GM23248 (cell line): ENCODE measurements at regions not wholly inside any gene's neighbourhood (a gene's known extent, or its start where the extent isn't known, plus 50 kb on each side); places are given as distances from the start of the nearest gene placed in this dataset.

Experiments
- DNase-seq: peaks from one replicate; pipeline ENCODE4 v3.0.0-alpha.2; 2015
- H2AFZ ChIP-seq: fragments of 200-600 bp; sonication (generic); 2 replicates; pipeline ENCODE4 v1.6.1; 2016; ENCODE audit warnings: antibody characterized with exemption
- H3F3A ChIP-seq: fragments of 200-600 bp; sonication (generic); 2 replicates; pipeline ENCODE4 v1.6.1; 2016; ENCODE audit warnings: mild to moderate bottlenecking, antibody characterized with exemption, mixed run types; ENCODE audit not compliant: insufficient read depth
- H3K27ac ChIP-seq: fragments of 200-600 bp; sonication (generic); 2 replicates; pipeline ENCODE4 v1.5.1; 2016; ENCODE audit warnings: mild to moderate bottlenecking
- H3K27me3 ChIP-seq: fragments of 200-600 bp; sonication (generic); replicated peaks from 2 replicates; pipeline ENCODE4 v1.6.1; 2016; ENCODE audit warnings: mild to moderate bottlenecking; ENCODE audit not compliant: insufficient read depth
- H3K36me3 ChIP-seq: fragments of 200-600 bp; sonication (generic); 2 replicates; pipeline ENCODE4 v1.6.1; 2016; ENCODE audit warnings: low read depth, mild to moderate bottlenecking
- H3K4me1 ChIP-seq: fragments of 200-600 bp; sonication (generic); 2 replicates; pipeline ENCODE4 v1.6.1; 2016; ENCODE audit warnings: mild to moderate bottlenecking; ENCODE audit not compliant: insufficient read depth
- H3K4me2 ChIP-seq: fragments of 200-600 bp; sonication (generic); one replicate; pipeline ENCODE4 v1.6.1; 2016; ENCODE audit warnings: mild to moderate bottlenecking; ENCODE audit not compliant: unreplicated experiment
- H3K4me3 ChIP-seq: fragments of 200-600 bp; sonication (generic); 2 replicates; pipeline ENCODE4 v1.5.1; 2016; ENCODE audit warnings: mild to moderate bottlenecking
- H3K79me2 ChIP-seq: fragments of 200-600 bp; sonication (generic); 2 replicates; pipeline ENCODE4 v1.6.1; 2016; ENCODE audit warnings: mild to moderate bottlenecking; ENCODE audit not compliant: insufficient read depth
- H3K9ac ChIP-seq: fragments of 200-600 bp; sonication (generic); 2 replicates; pipeline ENCODE4 v1.6.1; 2016; ENCODE audit warnings: mild to moderate bottlenecking
- H3K9me2 ChIP-seq: fragments of 200-600 bp; sonication (generic); 2 replicates; pipeline ENCODE4 v1.6.1; 2016; ENCODE audit warnings: mixed run types, mild to moderate bottlenecking, moderate library complexity; ENCODE audit not compliant: insufficient read depth
- H3K9me3 ChIP-seq: fragments of 200-600 bp; sonication (generic); one replicate; pipeline ENCODE4 v1.6.1; 2017; ENCODE audit warnings: low read depth
- H4K20me1 ChIP-seq: fragments of 200-600 bp; sonication (generic); 2 replicates; pipeline ENCODE4 v1.6.0; 2016; ENCODE audit not compliant: insufficient read depth
- EZH2 ChIP-seq: fragments of 200-600 bp; sonication (generic); IDR thresholded peaks from 2 replicates; pipeline ENCODE4 v1.6.1; 2018; ENCODE audit warnings: antibody characterized with exemption, mild to moderate bottlenecking; ENCODE audit not compliant: insufficient read depth, poor library complexity, severe bottlenecking
- EZH2phosphoT487 ChIP-seq: fragments of 200-600 bp; sonication (generic); IDR thresholded peaks from 2 replicates; pipeline ENCODE4 v1.6.1; 2018; ENCODE audit warnings: antibody characterized with exemption, moderate library complexity, mild to moderate bottlenecking, low read depth; ENCODE audit not compliant: insufficient read depth
- WGBS, 2 experiments: methylation state at CpG; one replicate each; pipeline ENCODE4 v1.1.6; 2015 to 2017; ENCODE audit warnings: low lambda C conversion rate in 2 of 2, low coverage in 1 of 2; ENCODE audit errors: missing lambda C conversion rate in 2 of 2; 5-methylcytosine and 5-hydroxymethylcytosine counted together
- in situ Hi-C: fragments of 300-500 bp; cut with MboI; formaldehyde crosslinking; loops from 2 replicates; pipeline ENCODE4 v1.15.0; 2020

- Histone ChIP-seq H3K4me1 (peaks cover 43% of the 10 kb centered on the region), H3K9ac (peak overlapping the region; percentile 9; the same call in 1 of the 2 replicates), H3K4me2 (peak overlapping the region; percentile 56), H3K9me2 (no peaks in the 10 kb centered on the region), H3K9me3 (no peaks in the 10 kb centered on the region), H3F3A (peaks cover 33% of the 10 kb centered on the region), H2AFZ (no peak overlapping the region), H3K4me3 (0 out of 2 replicates have a peak overlapping the region, but pooled peaks have one; percentile 27), H3K27me3 (no peaks in the 10 kb centered on the region), H3K27ac (peak overlapping the region; percentile 37), H4K20me1 (no peaks in the 10 kb centered on the region), H3K79me2 (no peaks in the 10 kb centered on the region), H3K36me3 (no peaks in the 10 kb centered on the region)
- TF ChIP-seq EZH2 (no peak), EZH2phosphoT487 (0 out of 2 replicates have a peak, but pooled peaks have one; percentile 38)
- in situ Hi-C loops = no loop called here
- WGBS, 2 experiments = 51 to 52% methylated on average over 2 of the region's 2 CpGs
- peak; percentile 84 for DNase-seq
Observed at GRCh38 chr13:31887286-31887685, 144.3 kb upstream of the FRY start.

- no peaks in the 10 kb centered on the region for H3K27me3 ChIP-seq
- H3K27ac ChIP-seq = no peak overlapping the region
- H4K20me1 ChIP-seq = no peaks in the 10 kb centered on the region
- peaks cover 34% of the 10 kb centered on the region for H3F3A ChIP-seq
- in situ Hi-C loops = no loop called here
- WGBS, 2 experiments = 55 to 57% methylated on average over 5 of the region's 5 CpGs
- peaks cover 40% of the 10 kb centered on the region for H3K4me1 ChIP-seq
- H2AFZ ChIP-seq = no peak overlapping the region
- H3K9me3 ChIP-seq = no peaks in the 10 kb centered on the region
- no peak overlapping the region for H3K9ac ChIP-seq
- H3K9me2 ChIP-seq = no peaks in the 10 kb centered on the region
- H3K4me2 ChIP-seq = no peak overlapping the region
- H3K36me3 ChIP-seq = no peaks in the 10 kb centered on the region
- peak; percentile 57 for DNase-seq
- no peaks in the 10 kb centered on the region for H3K79me2 ChIP-seq
- TF ChIP-seq EZH2phosphoT487 (no peak), EZH2 (no peak)
- H3K4me3 ChIP-seq = no peak overlapping the region
Observed at GRCh38 chr13:31890946-31891345, 140.6 kb upstream of the FRY start.

GRCh38 chr13:31891472-31891871 is 140.1 kb upstream of the FRY start:
- Histone ChIP-seq H3K36me3 (no peaks in the 10 kb centered on the region), H2AFZ (no peak overlapping the region), H3K79me2 (no peaks in the 10 kb centered on the region), H3F3A (peaks cover 36% of the 10 kb centered on the region), H3K27me3 (no peaks in the 10 kb centered on the region), H3K9me3 (no peaks in the 10 kb centered on the region), H3K4me1 (peaks cover 38% of the 10 kb centered on the region), H3K9ac (no peak overlapping the region), H3K27ac (no peak overlapping the region), H3K4me2 (no peak overlapping the region), H3K4me3 (no peak overlapping the region), H4K20me1 (no peaks in the 10 kb centered on the region), H3K9me2 (no peaks in the 10 kb centered on the region)
- in situ Hi-C loops = no loop called here
- WGBS, 2 experiments = 81 to 87% methylated on average over 2 of the region's 2 CpGs
- DNase-seq = no peak
- TF ChIP-seq EZH2phosphoT487 (no peak), EZH2 (no peak)

GRCh38 chr13:31894931-31895330 is 136.6 kb upstream of the FRY start:
- Histone ChIP-seq H3K9me3 (no peaks in the 10 kb centered on the region), H3K4me2 (no peak overlapping the region), H3K4me3 (no peak overlapping the region), H4K20me1 (no peaks in the 10 kb centered on the region), H3K36me3 (no peaks in the 10 kb centered on the region), H3K9me2 (no peaks in the 10 kb centered on the region), H3K4me1 (peaks cover 27% of the 10 kb centered on the region), H2AFZ (no peak overlapping the region), H3K27me3 (no peaks in the 10 kb centered on the region), H3K79me2 (no peaks in the 10 kb centered on the region), H3K27ac (no peak overlapping the region), H3F3A (peaks cover 23% of the 10 kb centered on the region), H3K9ac (no peak overlapping the region)
- TF ChIP-seq EZH2phosphoT487 (no peak), EZH2 (no peak)
- in situ Hi-C loops = no loop called here
- WGBS, 2 experiments = 51 to 68% methylated on average over 1 of the region's 1 CpG
- no peak for DNase-seq

GRCh38 chr13:31895691-31896090 is 135.9 kb upstream of the FRY start:
- Histone ChIP-seq H3K36me3 (no peaks in the 10 kb centered on the region), H4K20me1 (no peaks in the 10 kb centered on the region), H3K9ac (peak overlapping the region; percentile 46), H3K27ac (peak overlapping the region; percentile 68), H3K79me2 (no peaks in the 10 kb centered on the region), H3K9me2 (no peaks in the 10 kb centered on the region), H3K9me3 (no peaks in the 10 kb centered on the region), H3K27me3 (no peaks in the 10 kb centered on the region), H3F3A (peaks cover 22% of the 10 kb centered on the region), H2AFZ (no peak overlapping the region), H3K4me3 (no peak overlapping the region), H3K4me2 (no peak overlapping the region), H3K4me1 (peaks cover 26% of the 10 kb centered on the region)
- 86 to 88% methylated on average over 3 of the region's 3 CpGs for WGBS, 2 experiments
- in situ Hi-C loops = no loop called here
- no peak for TF ChIP-seq EZH2
- TF ChIP-seq EZH2phosphoT487 = no peak
- DNase-seq = no peak
